Left lung (tissue), 4 donors: ENCODE measurements at regions not wholly inside any gene's neighbourhood (a gene's known extent, or its start where the extent isn't known, plus 50 kb on each side); places are given as distances from the start of the nearest gene placed in this dataset.

Experiments
- ATAC-seq: fragments of 200-7000 bp; cut with Tn5 transposase; one replicate; pipeline ENCODE4 v1.9.1; 2020; ENCODE audit warnings: moderate library complexity
- DNase-seq, 4 donors: peaks; one replicate each; pipeline ENCODE4 v3.0.0-alpha.2; 2013 to 2020
- H3K27ac ChIP-seq, 2 donors: fragments of 200-600 bp; sonication (generic) in 1 of 2; one replicate each; pipeline versions ENCODE4 v1.5.0 to v1.8.0; 2020 to 2021
- H3K27me3 ChIP-seq, 2 donors: fragments of 200-600 bp; sonication (generic) in 1 of 2; one replicate each; pipeline versions ENCODE4 v1.5.0 to v1.8.0; 2020 to 2021
- H3K36me3 ChIP-seq, 2 donors: fragments of 200-600 bp; sonication (generic) in 1 of 2; one replicate each; pipeline versions ENCODE4 v1.5.0 to v1.8.0; 2020 to 2021
- H3K4me1 ChIP-seq, 2 donors: fragments of 200-600 bp; one replicate each; pipeline ENCODE4 v1.8.0; 2021
- H3K4me3 ChIP-seq, 2 donors: fragments of 200-600 bp; sonication (generic) in 1 of 2; one replicate each; pipeline versions ENCODE4 v1.5.0 to v1.8.0; 2020 to 2021; ENCODE audit warnings: mild to moderate bottlenecking in 1 of 2
- H3K9me3 ChIP-seq, 2 donors: fragments of 200-600 bp; sonication (generic) in 1 of 2; one replicate each; pipeline versions ENCODE4 v1.5.0 to v1.8.0; 2020 to 2021
- intact Hi-C, 2 donors: fragments of 100-400 bp; cut with DNase I; formaldehyde crosslinking; loops; one replicate each; pipeline versions ENCODE4 v1.11.2 to v1.14.2; 2022
- TF ChIP-seq, protein P1 (sequence below), 2 donors: fragments of 200-600 bp; sonication (generic) in 1 of 2; IDR thresholded peaks; one replicate each; pipeline versions ENCODE4 v1.5.0 to v1.8.0; 2021; ENCODE audit warnings: antibody characterized with exemption in 2 of 2
- donor health status: DM: no; HTN: yes; CAD: no.
- donor health status: DM: no; HTN: no; CAD: no.

DNA sequence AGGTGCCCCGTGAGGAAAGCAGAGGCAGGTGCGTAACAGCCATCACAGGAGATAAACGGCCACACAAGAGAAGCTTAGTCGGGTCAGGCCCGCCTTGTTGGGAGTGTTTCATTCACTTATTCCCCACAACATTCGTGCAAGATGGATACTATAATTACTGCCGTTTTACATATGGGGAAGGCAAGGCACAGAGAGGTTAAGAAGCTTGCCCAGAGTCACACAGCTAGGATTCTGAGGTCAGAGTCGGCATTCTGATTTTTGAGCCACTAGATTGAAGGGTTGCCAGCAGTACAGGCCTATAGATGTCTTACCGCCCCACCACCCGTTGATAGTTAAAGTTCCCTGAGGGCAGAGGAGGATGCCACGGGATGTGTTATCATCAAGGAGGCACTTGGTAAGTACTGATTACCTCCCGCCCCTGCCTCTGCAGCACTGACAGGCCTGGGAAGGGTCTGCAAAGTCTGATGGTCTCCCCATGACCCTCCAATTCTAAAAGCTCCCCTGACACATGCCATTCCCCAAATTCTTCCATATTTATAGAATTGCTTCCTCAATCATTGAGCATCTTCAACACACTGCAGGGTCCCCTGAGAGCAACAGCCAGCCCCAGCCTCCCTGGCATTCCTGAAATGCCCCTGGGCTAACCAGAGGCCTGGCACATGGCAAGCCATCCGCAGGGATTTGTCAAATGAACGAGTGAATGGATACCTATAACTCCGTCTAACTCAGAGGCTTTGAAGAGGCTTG lies 74.7 kb upstream of the CLDN14 start:
- intact Hi-C loops = no loop called here
- H3K36me3 ChIP-seq = no peaks in the 10 kb centered on the region
- no peaks in the 10 kb centered on the region for H3K4me1 ChIP-seq
- TF ChIP-seq, protein P1, sequence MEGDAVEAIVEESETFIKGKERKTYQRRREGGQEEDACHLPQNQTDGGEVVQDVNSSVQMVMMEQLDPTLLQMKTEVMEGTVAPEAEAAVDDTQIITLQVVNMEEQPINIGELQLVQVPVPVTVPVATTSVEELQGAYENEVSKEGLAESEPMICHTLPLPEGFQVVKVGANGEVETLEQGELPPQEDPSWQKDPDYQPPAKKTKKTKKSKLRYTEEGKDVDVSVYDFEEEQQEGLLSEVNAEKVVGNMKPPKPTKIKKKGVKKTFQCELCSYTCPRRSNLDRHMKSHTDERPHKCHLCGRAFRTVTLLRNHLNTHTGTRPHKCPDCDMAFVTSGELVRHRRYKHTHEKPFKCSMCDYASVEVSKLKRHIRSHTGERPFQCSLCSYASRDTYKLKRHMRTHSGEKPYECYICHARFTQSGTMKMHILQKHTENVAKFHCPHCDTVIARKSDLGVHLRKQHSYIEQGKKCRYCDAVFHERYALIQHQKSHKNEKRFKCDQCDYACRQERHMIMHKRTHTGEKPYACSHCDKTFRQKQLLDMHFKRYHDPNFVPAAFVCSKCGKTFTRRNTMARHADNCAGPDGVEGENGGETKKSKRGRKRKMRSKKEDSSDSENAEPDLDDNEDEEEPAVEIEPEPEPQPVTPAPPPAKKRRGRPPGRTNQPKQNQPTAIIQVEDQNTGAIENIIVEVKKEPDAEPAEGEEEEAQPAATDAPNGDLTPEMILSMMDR (IDR thresholded peaks at IDR 0.05) = no peak
- H3K9me3 ChIP-seq = no peaks in the 10 kb centered on the region
- DNase-seq (no peak), ATAC-seq (no peak)
- peaks cover 0 to 5% of the 10 kb centered on the region in 2 donors for H3K27me3 ChIP-seq
- H3K4me3 ChIP-seq = no peak overlapping the region
- no peak overlapping the region for H3K27ac ChIP-seq

DNA sequence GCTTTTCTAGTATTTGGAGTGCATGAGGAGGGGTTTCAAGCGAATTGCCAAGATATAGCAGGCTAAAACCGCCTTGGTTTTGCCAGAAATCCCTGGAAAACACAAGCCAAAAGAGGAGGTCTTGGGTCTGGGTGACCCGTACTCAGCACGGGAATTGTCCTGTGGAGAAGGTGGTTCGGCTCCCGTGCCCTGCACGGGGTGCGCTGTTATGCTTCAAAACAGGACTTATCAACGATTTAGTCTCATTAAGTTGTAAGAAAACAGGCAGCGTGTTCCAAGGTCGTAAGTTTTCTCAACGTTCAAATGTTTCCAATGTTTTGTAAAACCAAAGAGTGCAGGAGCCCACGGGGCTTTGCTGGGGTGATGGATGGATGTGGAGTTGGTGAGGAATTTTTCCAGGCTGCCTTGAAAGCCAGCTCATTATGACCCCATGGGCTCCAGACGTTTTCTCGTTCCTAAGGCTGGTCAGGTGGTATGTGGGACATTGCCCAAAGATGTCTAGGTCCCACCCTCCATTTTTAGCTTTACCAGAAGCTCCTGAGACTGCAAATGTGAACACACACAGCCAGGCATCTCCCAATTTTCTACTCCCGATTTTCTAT lies 75.4 kb upstream of the CLDN14 start:
- Histone ChIP-seq H3K4me3 (no peak overlapping the region), H3K9me3 (no peaks in the 10 kb centered on the region), H3K4me1 (no peaks in the 10 kb centered on the region), H3K27ac (no peak overlapping the region), H3K36me3 (no peaks in the 10 kb centered on the region), H3K27me3 (peaks cover 0 to 5% of the 10 kb centered on the region in 2 donors)
- intact Hi-C loops = no loop called here
- ATAC-seq = no peak
- TF ChIP-seq, protein P1 (IDR thresholded peaks at IDR 0.05) = no peak
- no peak for DNase-seq

DNA sequence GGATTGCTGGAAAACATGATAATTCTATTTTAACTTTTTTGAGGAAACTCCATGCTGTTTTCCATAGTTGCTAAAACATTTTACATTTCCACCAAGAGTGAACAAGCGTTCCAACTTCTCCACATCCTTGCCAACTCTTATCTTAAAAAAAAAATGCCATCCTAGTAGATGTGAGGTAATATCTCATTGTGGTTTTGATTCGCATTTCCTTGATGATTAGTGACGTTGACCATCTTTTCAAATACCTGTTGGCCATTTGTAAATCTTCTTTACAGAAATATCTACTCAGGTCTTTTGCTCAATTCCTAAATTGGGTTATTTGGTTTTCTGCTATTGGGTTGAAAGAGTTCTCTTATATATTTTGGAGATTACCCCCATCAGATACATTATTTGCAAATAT lies 77.4 kb upstream of the CLDN14 start:
- Histone ChIP-seq H3K4me3 (no peak overlapping the region), H3K4me1 (no peaks in the 10 kb centered on the region), H3K27me3 (peaks cover 0 to 8% of the 10 kb centered on the region in 2 donors), H3K9me3 (no peaks in the 10 kb centered on the region), H3K36me3 (no peaks in the 10 kb centered on the region), H3K27ac (no peak overlapping the region)
- TF ChIP-seq, protein P1 (IDR thresholded peaks at IDR 0.05) = no peak
- intact Hi-C loops = no loop called here
- no peak for ATAC-seq
- DNase-seq = no peak

DNA sequence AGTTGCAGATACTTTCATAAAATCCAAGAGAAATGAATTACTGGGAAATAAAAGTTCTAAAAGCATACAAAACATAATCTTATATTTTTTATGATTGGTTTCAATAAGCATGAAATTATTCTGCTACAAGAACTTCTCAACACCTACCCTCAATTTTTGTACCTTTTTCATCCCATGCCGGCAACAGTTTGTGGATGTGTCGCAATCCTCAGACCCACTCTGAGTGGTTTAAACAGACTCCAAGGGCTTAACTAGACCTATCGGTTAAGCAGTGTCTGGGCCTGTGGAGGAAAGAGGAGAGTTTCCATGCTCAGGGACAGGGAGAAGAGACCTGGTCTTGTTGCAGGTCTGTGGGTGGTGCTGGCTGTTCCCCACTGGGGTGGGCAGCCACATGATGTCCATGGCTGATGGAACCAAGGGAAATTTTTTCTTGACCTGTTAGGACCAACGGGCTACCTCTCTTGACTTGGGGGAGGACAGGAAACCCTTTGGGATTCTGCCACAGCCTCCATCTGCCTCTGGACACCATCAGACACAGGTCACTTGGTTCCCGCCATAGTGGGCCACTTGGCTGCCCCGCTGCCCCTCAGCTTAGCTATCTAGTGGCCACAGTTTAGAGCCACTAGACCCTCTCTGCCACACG lies 81.1 kb upstream of the CLDN14 start:
- intact Hi-C loops = no loop called here
- TF ChIP-seq, protein P1 (IDR thresholded peaks at IDR 0.05) = no peak
- no peaks in the 10 kb centered on the region for H3K9me3 ChIP-seq
- DNase-seq (no peak), ATAC-seq (no peak)
- H3K27me3 ChIP-seq = peaks cover 0 to 17% of the 10 kb centered on the region in 2 donors
- no peak overlapping the region for H3K4me3 ChIP-seq
- no peak overlapping the region for H3K27ac ChIP-seq
- H3K4me1 ChIP-seq = no peaks in the 10 kb centered on the region
- H3K36me3 ChIP-seq = no peaks in the 10 kb centered on the region

DNA sequence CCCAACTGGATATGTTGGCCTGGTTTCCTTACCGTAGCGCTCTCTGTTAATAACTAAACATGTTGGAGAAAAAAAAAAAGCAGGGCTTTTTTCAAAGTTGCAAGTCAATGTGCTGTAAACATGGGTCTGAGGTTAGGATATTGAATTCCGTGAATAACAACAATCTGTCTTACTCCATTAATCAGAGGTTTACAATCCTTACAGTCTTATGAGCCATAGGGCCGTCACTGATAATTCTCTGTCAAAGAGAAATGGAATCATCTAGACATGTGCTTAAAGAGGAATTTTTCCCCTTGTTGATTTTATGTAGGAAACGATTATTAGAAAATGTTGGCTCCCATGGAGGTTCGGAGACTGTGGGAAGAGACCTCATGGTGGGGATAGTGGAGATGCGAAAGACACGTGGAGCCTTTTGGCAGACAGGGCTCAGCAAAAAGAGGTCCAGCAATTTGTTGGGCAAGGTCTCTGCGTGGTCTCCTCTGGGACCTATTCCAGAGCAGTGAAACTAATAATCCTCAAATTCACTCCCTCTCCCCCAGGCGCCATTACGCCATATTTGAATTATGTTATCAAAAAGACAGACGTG lies 83.5 kb upstream of the CLDN14 start:
- Histone ChIP-seq H3K4me1 (no peaks in the 10 kb centered on the region), H3K27ac (no peak overlapping the region), H3K36me3 (no peaks in the 10 kb centered on the region), H3K4me3 (no peak overlapping the region), H3K9me3 (no peaks in the 10 kb centered on the region), H3K27me3 (peaks cover 0 to 21% of the 10 kb centered on the region in 2 donors)
- intact Hi-C loops = no loop called here
- no peak for DNase-seq
- TF ChIP-seq, protein P1 (IDR thresholded peaks at IDR 0.05) = no peak
- no peak for ATAC-seq
